Neural crest cell (in vitro differentiated cells): ENCODE measurements at regions not wholly inside any gene's neighbourhood (a gene's known extent, or its start where the extent isn't known, plus 50 kb on each side); places are given as distances from the start of the nearest gene placed in this dataset.
"Not testable (repeated sequence)": the region's sequence is repeated elsewhere in the genome, so short reads cannot be mapped to it uniquely, and the experiment has no call there.

Experiments
- DNase-seq: peaks from one replicate; pipeline ENCODE4 v3.0.0; 2021; ENCODE audit warnings: low read depth, mixed read lengths, low spot score
- H3K27ac Mint-ChIP-seq: one replicate; pipeline ENCODE4 v1.8.0; 2021; ENCODE audit warnings: mild to moderate bottlenecking, mixed read lengths; ENCODE audit not compliant: unreplicated experiment
- H3K27me3 Mint-ChIP-seq: 2 replicates; pipeline ENCODE4 v1.8.0; 2021; ENCODE audit warnings: low read depth, mild to moderate bottlenecking, mixed read lengths
- H3K36me3 Mint-ChIP-seq: 2 replicates; pipeline ENCODE4 v1.8.0; 2021; ENCODE audit warnings: low read depth, mild to moderate bottlenecking, mixed read lengths
- H3K4me1 Mint-ChIP-seq: 2 replicates; pipeline ENCODE4 v1.8.0; 2021; ENCODE audit warnings: mixed read lengths
- H3K4me3 Mint-ChIP-seq: one replicate; pipeline ENCODE4 v1.8.0; 2021; ENCODE audit warnings: mild to moderate bottlenecking, mixed read lengths
- H3K9me3 Mint-ChIP-seq: 2 replicates; pipeline ENCODE4 v1.8.0; 2021; ENCODE audit warnings: mixed read lengths
- TF ChIP-seq, protein P1 (sequence below): fragments of 200-600 bp; sonication (generic); conservative IDR thresholded peaks from 2 replicates; pipeline ENCODE4 v1.5.0; 2021; ENCODE audit warnings: antibody characterized with exemption, mild to moderate bottlenecking

DNA sequence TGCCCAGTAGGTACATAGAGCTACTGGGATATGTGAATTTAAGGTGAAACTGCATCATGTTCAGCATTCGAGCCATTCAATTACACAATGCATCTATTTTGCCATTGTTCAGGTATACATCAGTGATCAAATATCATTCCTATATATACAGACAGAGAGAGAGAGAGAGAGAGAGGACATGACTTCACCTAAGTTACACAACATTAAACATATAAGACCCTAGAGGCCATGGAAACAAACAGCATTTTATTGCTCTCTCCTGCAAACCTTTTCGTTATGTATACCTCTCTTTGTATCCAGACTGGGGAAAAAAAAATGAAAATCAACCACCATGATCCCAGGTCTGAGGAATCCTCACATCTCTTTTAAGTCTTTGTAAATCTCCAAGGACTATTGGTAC lies 1829.1 kb downstream of the LRRC4C start:
- H3K27me3 Mint-ChIP-seq, result no peaks in the 10 kb centered on the region
- H3K9me3 Mint-ChIP-seq, result no peaks in the 10 kb centered on the region
- no peak overlapping the region for H3K27ac Mint-ChIP-seq
- DNase-seq, result no peak
- TF ChIP-seq, protein P1, sequence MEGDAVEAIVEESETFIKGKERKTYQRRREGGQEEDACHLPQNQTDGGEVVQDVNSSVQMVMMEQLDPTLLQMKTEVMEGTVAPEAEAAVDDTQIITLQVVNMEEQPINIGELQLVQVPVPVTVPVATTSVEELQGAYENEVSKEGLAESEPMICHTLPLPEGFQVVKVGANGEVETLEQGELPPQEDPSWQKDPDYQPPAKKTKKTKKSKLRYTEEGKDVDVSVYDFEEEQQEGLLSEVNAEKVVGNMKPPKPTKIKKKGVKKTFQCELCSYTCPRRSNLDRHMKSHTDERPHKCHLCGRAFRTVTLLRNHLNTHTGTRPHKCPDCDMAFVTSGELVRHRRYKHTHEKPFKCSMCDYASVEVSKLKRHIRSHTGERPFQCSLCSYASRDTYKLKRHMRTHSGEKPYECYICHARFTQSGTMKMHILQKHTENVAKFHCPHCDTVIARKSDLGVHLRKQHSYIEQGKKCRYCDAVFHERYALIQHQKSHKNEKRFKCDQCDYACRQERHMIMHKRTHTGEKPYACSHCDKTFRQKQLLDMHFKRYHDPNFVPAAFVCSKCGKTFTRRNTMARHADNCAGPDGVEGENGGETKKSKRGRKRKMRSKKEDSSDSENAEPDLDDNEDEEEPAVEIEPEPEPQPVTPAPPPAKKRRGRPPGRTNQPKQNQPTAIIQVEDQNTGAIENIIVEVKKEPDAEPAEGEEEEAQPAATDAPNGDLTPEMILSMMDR, result no peak
- H3K4me1 Mint-ChIP-seq, result peaks cover 5% of the 10 kb centered on the region
- H3K36me3 Mint-ChIP-seq, result no peaks in the 10 kb centered on the region
- no peak overlapping the region for H3K4me3 Mint-ChIP-seq

DNA sequence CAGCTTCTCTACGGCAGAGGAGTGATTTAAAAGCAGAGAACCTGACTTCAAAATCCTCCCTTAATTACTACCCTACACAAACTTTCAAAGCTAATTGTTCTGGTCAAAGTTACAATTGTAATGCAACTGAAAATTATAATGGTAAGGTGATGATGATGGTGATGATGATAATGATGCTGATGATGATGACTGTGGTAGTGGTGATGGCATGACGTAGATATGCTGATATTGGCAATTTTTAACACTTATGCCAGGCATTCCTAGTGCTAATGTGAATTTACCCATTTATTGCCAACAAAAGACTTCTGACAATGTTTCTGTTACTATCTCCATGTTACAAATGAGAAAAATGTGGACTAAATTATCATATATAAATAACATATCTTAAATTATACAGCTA lies 1831.1 kb downstream of the LRRC4C start:
- Mint-ChIP-seq H3K4me3 (no peak overlapping the region), H3K27me3 (no peaks in the 10 kb centered on the region), H3K36me3 (no peaks in the 10 kb centered on the region), H3K9me3 (no peaks in the 10 kb centered on the region), H3K4me1 (peaks cover 5% of the 10 kb centered on the region), H3K27ac (no peak overlapping the region)
- TF ChIP-seq, protein P1, result no peak
- DNase-seq, result no peak

DNA sequence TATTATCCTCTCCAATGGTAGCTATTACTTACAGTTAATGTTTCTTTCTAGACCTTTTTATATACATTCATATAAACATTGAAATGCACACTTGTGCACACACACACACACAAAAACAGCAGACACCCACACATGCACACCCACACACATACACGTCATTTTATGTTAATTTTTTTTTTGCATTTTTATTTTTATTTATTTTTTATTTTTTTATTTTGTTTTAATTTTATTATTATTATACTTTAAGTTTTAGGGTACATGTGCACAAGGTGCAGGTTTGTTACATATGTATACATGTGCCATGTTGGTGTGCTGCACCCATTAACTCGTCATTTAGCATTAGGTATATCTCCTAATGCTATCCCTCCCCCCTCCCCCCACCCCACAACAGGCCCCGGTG lies 1839.1 kb downstream of the LRRC4C start:
- H3K27me3 Mint-ChIP-seq, H3K9me3 Mint-ChIP-seq, H3K27ac Mint-ChIP-seq, H3K36me3 Mint-ChIP-seq, H3K4me3 Mint-ChIP-seq, H3K4me1 Mint-ChIP-seq, DNase-seq: not testable (repeated sequence)

DNA sequence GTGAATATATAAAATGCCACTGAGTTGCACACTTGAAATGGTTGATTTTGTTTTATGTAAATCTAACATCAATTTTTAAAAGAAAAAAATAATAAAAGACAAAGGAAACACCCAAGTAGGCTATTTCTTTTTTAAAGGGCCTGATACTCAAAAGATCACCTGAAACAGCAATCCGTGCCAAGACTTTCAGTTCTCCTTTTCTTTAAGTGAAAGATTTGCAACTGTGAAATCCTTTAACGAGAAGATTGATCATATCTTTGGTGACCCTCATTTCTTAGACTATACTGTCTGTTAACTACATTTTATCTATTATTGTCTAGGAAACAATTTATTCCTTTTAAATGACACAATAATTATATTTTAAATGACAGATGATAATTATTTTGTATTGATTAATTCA lies 1841.5 kb downstream of the LRRC4C start:
- Mint-ChIP-seq H3K4me3 (no peak overlapping the region), H3K9me3 (peaks cover 4% of the 10 kb centered on the region), H3K4me1 (no peaks in the 10 kb centered on the region), H3K27ac (no peak overlapping the region), H3K36me3 (no peaks in the 10 kb centered on the region), H3K27me3 (no peaks in the 10 kb centered on the region)
- TF ChIP-seq, protein P1, result no peak
- no peak for DNase-seq

DNA sequence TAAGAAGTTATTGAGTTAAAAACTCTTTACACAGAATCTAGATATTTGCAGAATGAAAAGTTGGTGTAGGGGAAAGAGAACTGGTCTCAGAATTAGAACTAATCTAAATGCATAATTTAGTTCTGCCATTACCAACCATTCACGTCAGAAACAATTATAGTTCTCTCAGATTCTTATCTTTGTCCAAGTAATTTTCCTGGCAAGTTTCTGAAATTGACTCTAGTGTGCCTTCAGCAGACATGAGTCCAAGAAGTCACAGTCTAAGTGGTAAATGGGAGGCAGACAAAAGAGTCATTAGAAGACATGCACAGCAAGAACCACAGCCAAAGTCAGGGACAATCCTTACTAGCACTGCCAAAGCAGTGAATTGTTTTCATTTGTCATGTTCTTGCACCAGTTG lies 1870.1 kb downstream of the LRRC4C start:
- Mint-ChIP-seq H3K4me3 (no peak overlapping the region), H3K9me3 (no peaks in the 10 kb centered on the region), H3K27ac (no peak overlapping the region), H3K27me3 (no peaks in the 10 kb centered on the region), H3K36me3 (no peaks in the 10 kb centered on the region), H3K4me1 (no peaks in the 10 kb centered on the region)
- TF ChIP-seq, protein P1, result no peak
- no peak for DNase-seq

DNA sequence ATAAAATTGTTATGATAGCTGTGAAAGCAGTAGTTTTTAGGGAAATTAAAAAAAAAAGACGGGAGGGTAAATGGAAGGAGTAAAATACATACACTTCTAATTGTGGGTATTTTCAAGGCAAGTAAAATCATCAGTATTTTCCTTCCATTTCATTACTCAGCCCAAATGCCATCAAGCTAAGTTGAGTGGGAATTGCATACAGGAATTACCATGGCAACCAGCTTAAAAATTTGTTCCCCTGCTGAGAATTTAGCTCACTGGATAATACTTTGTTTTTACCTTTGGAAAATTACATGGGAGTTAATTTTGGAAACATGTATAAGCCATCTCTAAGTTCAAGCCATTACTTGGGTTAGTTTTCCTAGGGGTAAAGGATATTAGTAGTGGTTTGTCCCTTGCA lies 1873.4 kb downstream of the LRRC4C start:
- no peaks in the 10 kb centered on the region for H3K4me1 Mint-ChIP-seq

More for the DNA sequence above, 1873.4 kb downstream of the LRRC4C start:
- H3K4me3 Mint-ChIP-seq, result no peak overlapping the region
- DNase-seq, result no peak
- no peak overlapping the region for H3K27ac Mint-ChIP-seq
- TF ChIP-seq, protein P1, result no peak
- no peaks in the 10 kb centered on the region for H3K36me3 Mint-ChIP-seq
- H3K27me3 Mint-ChIP-seq, result no peaks in the 10 kb centered on the region
- H3K9me3 Mint-ChIP-seq, result no peaks in the 10 kb centered on the region
